Activated CD4-positive, alpha-beta T cell treated with anti-CD3 and anti-CD28 coated beads, Interleukin-2, amount 50 U/mL, for 24 hours (primary cell): ENCODE measurements at regions not wholly inside any gene's neighbourhood (a gene's known extent, or its start where the extent isn't known, plus 50 kb on each side); places are given as distances from the start of the nearest gene placed in this dataset.
"Not testable (repeated sequence)": the region's sequence is repeated elsewhere in the genome, so short reads cannot be mapped to it uniquely, and the experiment has no call there.

Experiments
- DNase-seq, 2 donors: peaks; one replicate each; pipeline ENCODE4 v3.0.0-alpha.2; 2020; ENCODE audit warnings: low read depth in 1 of 2, low spot score in 1 of 2

- not testable (repeated sequence) for DNase-seq
These were observed 62.8 kb downstream of the ARHGAP11B start for GRCh38 chr15:30688684-30689083.

- DNase-seq, result not testable (repeated sequence)
These were observed 64.2 kb downstream of the ARHGAP11B start for GRCh38 chr15:30690153-30690552.

- not testable (repeated sequence) for DNase-seq
These were observed 69.9 kb downstream of the ARHGAP11B start for GRCh38 chr15:30695811-30696210.

GRCh38 chr15:30696439-30697314, 70.7 kb downstream of the ARHGAP11B start:
- DNase-seq, result not testable (repeated sequence)

GRCh38 chr15:30697315-30697685, 71.4 kb downstream of the ARHGAP11B start:
- not testable (repeated sequence) for DNase-seq

GRCh38 chr15:30700006-30700597, 74.2 kb downstream of the ARHGAP11B start:
- DNase-seq, result not testable (repeated sequence)

GRCh38 chr15:30707976-30708685, 82.2 kb downstream of the ARHGAP11B start:
- DNase-seq, result not testable (repeated sequence)

- DNase-seq, result not testable (repeated sequence)
These were observed 82.9 kb downstream of the ARHGAP11B start for GRCh38 chr15:30708809-30709208.

- DNase-seq, result not testable (repeated sequence)
These were observed 92.2 kb downstream of the ARHGAP11B start for GRCh38 chr15:30718038-30718643.

GRCh38 chr15:30719363-30719762, 93.4 kb downstream of the ARHGAP11B start:
- DNase-seq, result not testable (repeated sequence)

- not testable (repeated sequence) for DNase-seq
These were observed 94.9 kb downstream of the ARHGAP11B start for GRCh38 chr15:30720825-30721224.

GRCh38 chr15:30721529-30721928, 95.6 kb downstream of the ARHGAP11B start:
- not testable (repeated sequence) for DNase-seq

GRCh38 chr15:30723540-30724175, 97.7 kb downstream of the ARHGAP11B start:
- DNase-seq, result not testable (repeated sequence)

- not testable (repeated sequence) for DNase-seq
These were observed 104.1 kb downstream of the ARHGAP11B start for GRCh38 chr15:30729880-30730590.

- not testable (repeated sequence) for DNase-seq
These were observed 104.7 kb downstream of the ARHGAP11B start for GRCh38 chr15:30730633-30731032.

- DNase-seq, result not testable (repeated sequence)
These were observed 106.2 kb downstream of the ARHGAP11B start for GRCh38 chr15:30732100-30732499.

- DNase-seq, result not testable (repeated sequence)
These were observed 110.1 kb downstream of the ARHGAP11B start for GRCh38 chr15:30735884-30736564.

- DNase-seq, result not testable (repeated sequence)
These were observed 116.9 kb downstream of the ARHGAP11B start for GRCh38 chr15:30742796-30743195.

GRCh38 chr15:30749048-30749447, 123.1 kb downstream of the ARHGAP11B start:
- DNase-seq, result not testable (repeated sequence)
